Cardiac fibroblast (primary cell): ENCODE measurements at regions not wholly inside any gene's neighbourhood (a gene's known extent, or its start where the extent isn't known, plus 50 kb on each side); places are given as distances from the start of the nearest gene placed in this dataset.
"Not testable (repeated sequence)": the region's sequence is repeated elsewhere in the genome, so short reads cannot be mapped to it uniquely, and the experiment has no call there.

Experiments
- DNase-seq, 2 donors: peaks; one replicate each; pipeline versions ENCODE4 v3.0.0 to v3.0.0-alpha.2; 2010; ENCODE audit warnings: low read depth in 2 of 2
- H3K4me3 ChIP-seq, 2 donors: replicated peaks in 1 of 2; 1 replicate in 1 of 2; 2 replicates in 1 of 2; pipeline ENCODE4 v1.5.1; 2011; ENCODE audit warnings: low read depth in 2 of 2, low read length in 2 of 2, mild to moderate bottlenecking in 2 of 2, moderate library complexity in 1 of 2
- TF ChIP-seq, protein P1 (sequence below): IDR thresholded peaks from one replicate; pipeline ENCODE4 v1.5.1; 2011; ENCODE audit warnings: low read depth, mild to moderate bottlenecking, low read length, inconsistent platforms

DNA sequence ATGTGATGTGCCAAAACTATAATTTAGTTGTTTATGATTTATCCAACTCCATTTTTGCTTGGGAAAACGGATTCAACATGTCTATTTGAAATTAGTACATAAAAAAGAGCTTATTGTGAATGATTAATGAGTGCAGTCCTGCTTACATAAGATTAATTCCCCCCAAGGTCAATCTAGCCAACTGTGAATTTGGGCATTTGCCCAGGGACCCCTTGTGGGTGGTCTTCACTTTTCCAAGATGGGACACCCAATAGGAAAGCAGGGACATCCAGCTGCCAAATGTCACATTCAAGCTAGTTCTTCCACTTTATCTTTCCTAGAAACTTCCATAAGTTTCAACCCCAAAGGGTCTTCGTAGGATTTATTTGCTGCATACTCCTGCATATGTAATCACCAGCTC, 362.4 kb upstream of the PKN2 start:
- no peak for DNase-seq
- H3K4me3 ChIP-seq = no peak overlapping the region
- TF ChIP-seq, protein P1, sequence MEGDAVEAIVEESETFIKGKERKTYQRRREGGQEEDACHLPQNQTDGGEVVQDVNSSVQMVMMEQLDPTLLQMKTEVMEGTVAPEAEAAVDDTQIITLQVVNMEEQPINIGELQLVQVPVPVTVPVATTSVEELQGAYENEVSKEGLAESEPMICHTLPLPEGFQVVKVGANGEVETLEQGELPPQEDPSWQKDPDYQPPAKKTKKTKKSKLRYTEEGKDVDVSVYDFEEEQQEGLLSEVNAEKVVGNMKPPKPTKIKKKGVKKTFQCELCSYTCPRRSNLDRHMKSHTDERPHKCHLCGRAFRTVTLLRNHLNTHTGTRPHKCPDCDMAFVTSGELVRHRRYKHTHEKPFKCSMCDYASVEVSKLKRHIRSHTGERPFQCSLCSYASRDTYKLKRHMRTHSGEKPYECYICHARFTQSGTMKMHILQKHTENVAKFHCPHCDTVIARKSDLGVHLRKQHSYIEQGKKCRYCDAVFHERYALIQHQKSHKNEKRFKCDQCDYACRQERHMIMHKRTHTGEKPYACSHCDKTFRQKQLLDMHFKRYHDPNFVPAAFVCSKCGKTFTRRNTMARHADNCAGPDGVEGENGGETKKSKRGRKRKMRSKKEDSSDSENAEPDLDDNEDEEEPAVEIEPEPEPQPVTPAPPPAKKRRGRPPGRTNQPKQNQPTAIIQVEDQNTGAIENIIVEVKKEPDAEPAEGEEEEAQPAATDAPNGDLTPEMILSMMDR = no peak

DNA sequence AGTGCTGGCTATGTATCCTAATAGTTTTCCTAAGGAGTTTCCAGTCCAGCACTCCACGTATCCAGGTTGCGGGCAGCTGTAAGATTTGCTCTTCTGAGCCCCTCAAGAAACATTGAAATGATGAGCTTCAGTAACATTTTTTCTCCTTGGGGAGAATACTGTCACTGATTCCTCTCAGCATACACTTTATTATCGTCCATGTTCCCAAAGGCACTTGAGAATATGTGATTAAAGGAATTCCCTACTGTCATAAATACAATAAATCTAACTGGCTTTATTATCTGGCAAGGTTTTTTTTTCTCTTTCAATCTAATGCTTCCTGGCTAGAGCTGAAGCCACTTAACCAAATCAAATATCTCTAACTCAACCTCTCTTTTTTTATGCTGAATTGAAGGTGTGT, 359.2 kb upstream of the PKN2 start:
- TF ChIP-seq, protein P1 = no peak
- DNase-seq = no peak
- no peak overlapping the region for H3K4me3 ChIP-seq

DNA sequence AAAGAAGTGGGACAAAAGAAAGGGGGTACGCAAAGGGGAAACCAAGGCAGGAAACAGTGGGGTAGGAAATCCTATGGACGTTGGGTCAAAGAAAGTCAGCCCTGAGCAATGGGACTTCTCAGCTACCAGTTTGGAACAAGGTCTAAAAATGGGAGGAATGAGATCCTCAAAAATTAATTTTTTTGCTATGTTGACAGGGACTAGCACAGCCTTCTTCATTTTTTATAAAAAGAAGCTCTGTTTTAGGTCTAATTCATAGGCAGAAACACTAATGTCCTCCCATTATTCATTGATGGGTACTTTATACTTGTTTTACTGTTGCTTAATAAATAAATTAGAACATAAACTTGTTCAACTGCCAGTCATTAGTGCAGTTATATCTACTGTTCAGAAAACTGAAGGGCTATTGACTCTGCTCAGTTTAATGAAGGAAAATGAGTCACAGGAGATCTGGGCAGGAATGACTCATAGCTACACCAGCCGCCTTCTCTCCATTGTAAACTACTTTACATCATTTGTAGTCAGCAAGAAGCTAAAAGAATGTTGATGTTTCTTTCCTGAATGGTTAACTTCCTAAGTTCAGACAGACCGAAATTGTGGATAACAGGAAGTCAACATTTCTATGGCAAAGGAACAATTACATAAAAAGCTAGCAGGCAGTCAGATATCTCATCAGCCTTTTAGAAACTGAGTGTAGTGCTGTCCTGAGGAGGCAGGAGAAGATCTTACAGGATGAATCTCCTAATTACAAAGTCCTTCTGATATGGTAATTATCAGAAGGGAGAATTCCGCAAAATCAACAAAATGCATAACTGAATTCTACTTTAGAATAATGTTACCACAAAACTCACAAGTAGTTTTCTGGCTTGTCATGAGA, 356.4 kb upstream of the PKN2 start:
- TF ChIP-seq, protein P1 = no peak
- peak; percentile 80 to 88 for DNase-seq
- H3K4me3 ChIP-seq = no peak overlapping the region

DNA sequence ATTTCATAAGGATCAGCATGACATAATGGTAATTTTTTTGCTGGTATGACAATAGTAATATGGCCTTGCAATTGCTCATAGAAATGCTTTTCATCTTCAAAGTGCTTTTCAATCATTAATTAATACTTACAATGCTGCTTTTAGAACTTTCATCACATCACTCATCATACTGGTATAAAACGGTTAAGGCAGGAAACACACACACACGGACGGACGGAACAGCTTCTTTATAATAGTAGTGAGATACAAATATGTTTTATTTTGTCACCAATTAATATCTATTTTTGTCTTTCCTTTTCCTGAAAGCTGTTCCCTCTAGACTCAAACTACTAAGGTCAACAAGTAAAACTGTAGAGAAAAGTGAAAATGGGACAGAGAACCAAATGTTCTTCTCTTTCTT, 353.9 kb upstream of the PKN2 start:
- no peak for DNase-seq
- TF ChIP-seq, protein P1 = no peak
- no peak overlapping the region for H3K4me3 ChIP-seq

DNA sequence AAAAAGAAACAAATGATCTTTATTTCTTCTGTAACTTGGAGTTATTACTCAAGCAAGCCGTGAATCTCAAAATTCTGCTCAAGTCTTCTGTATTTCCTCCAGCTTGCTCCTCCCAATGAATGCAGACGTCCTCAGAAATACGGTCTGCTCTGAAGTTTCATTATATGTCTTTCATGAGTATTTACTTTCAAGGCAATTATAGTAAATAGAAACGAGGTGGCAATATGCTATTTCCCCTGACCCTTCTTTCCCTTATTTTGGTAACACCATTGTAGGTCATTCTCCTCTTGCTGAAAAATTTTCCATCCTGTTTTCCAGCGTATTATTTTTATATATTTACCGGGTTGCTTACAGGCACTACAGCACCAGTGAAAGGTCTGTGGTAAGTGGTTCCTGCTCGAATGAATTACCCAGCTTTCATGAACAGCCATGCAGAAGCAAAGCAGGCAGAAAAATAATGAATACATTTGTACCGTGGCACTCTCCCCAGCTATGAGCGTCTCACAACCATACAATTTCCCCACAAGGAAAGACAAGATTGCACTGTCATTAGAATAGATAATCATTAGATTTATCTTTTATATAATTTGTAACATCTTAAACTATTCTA, 350.9 kb upstream of the PKN2 start:
- H3K4me3 ChIP-seq = no peak overlapping the region
- DNase-seq = no peak
- TF ChIP-seq, protein P1 = no peak

DNA sequence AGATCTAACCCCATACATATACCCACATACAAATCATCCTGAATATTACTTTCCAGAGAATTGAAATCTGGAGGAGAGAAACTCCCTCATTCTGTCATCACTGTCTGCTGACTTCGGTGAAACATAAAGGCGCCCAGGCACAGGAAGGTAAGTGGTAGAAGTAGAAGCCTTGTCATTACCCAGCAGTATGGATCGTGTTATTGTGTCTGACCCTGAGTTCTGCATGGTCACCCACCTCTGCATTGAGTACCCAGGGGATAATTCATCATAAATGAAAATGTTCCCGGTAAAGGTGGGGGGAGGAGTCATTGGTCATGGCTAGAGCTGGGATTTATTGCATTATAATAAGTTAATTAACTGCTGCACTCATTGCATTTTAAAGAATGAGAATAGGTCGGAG, 342.6 kb upstream of the PKN2 start:
- H3K4me3 ChIP-seq = no peak overlapping the region
- no peak for DNase-seq
- TF ChIP-seq, protein P1 = no peak

DNA sequence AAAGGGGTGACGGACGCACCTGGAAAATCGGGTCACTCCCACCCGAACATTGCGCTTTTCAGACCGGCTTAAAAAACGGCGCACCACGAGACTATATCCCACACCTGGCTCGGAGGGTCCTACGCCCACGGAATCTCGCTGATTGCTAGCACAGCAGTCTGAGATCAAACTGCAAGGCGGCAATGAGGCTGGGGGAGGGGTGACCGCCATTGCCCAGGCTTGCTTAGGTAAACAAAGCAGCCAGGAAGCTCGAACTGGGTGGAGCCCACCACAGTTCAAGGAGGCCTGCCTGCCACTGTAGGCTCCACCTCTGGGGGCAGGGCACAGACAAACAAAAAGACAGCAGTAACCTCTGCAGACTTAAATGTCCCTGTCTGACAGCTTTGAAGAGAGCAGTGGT, 342.0 kb upstream of the PKN2 start:
- not testable (repeated sequence) for DNase-seq, H3K4me3 ChIP-seq
